Lower lobe of right lung (tissue), 2 donors: ENCODE measurements at regions not wholly inside any gene's neighbourhood (a gene's known extent, or its start where the extent isn't known, plus 50 kb on each side); places are given as distances from the start of the nearest gene placed in this dataset.
"Not testable (repeated sequence)": the region's sequence is repeated elsewhere in the genome, so short reads cannot be mapped to it uniquely, and the experiment has no call there.

ENCODE experiments used
- ATAC-seq, 2 donors: fragments of 200-7000 bp; cut with Tn5 transposase; one replicate each; pipeline ENCODE4 v1.9.1; 2020 to 2022; ENCODE audit warnings: mild to moderate bottlenecking in 2 of 2, moderate library complexity in 2 of 2
- DNase-seq: peaks from one replicate; pipeline ENCODE4 v3.0.0-alpha.2; 2020
- H3K27ac ChIP-seq: fragments of 200-600 bp; one replicate; pipeline ENCODE4 v1.8.0; 2022
- H3K27me3 ChIP-seq: fragments of 200-600 bp; one replicate; pipeline ENCODE4 v1.8.0; 2022; ENCODE audit warnings: low read depth
- H3K36me3 ChIP-seq: fragments of 200-600 bp; one replicate; pipeline ENCODE4 v1.8.0; 2022; ENCODE audit warnings: mild to moderate bottlenecking
- H3K4me1 ChIP-seq: fragments of 200-600 bp; one replicate; pipeline ENCODE4 v1.8.0; 2022
- H3K4me3 ChIP-seq: fragments of 200-600 bp; one replicate; pipeline ENCODE4 v1.8.0; 2022; ENCODE audit warnings: mild to moderate bottlenecking
- H3K9me3 ChIP-seq: fragments of 200-600 bp; one replicate; pipeline ENCODE4 v1.8.0; 2022
- CTCF ChIP-seq: fragments of 200-600 bp; IDR thresholded peaks from one replicate; pipeline ENCODE4 v1.8.0; 2022; ENCODE audit warnings: antibody characterized with exemption, mild to moderate bottlenecking
- intact Hi-C: fragments of 100-400 bp; cut with DNase I; formaldehyde crosslinking; loops from one replicate; pipeline ENCODE4 v1.11.0; 2022
- donor health status: DM: no; HTN: yes; CAD: no; lungs with severe emphysema.

GRCh38 chr11:13782390-13783075 is 114.1 kb downstream of the FAR1 start:
- ATAC-seq (no peak), DNase-seq (no peak)
- no peaks in the 10 kb centered on the region for H3K36me3 ChIP-seq
- H3K27ac ChIP-seq = no peak overlapping the region
- H3K4me3 ChIP-seq = no peak overlapping the region
- intact Hi-C loops = no loop called here
- H3K27me3 ChIP-seq = no peaks in the 10 kb centered on the region
- no peaks in the 10 kb centered on the region for H3K4me1 ChIP-seq
- H3K9me3 ChIP-seq = no peaks in the 10 kb centered on the region
- no peak for TF ChIP-seq CTCF

GRCh38 chr11:13784441-13784840 is 116.0 kb downstream of the FAR1 start:
- Histone ChIP-seq H3K9me3 (no peaks in the 10 kb centered on the region), H3K27ac (no peak overlapping the region), H3K27me3 (no peaks in the 10 kb centered on the region), H3K36me3 (no peaks in the 10 kb centered on the region), H3K4me3 (no peak overlapping the region), H3K4me1 (no peaks in the 10 kb centered on the region)
- DNase-seq (no peak), ATAC-seq (no peak)
- intact Hi-C loops = no loop called here
- no peak for TF ChIP-seq CTCF

GRCh38 chr11:13784855-13785254 is 116.4 kb downstream of the FAR1 start:
- no peak for TF ChIP-seq CTCF
- intact Hi-C loops = no loop called here
- ATAC-seq (no peak), DNase-seq (no peak)
- Histone ChIP-seq H3K9me3 (no peaks in the 10 kb centered on the region), H3K27me3 (no peaks in the 10 kb centered on the region), H3K4me1 (no peaks in the 10 kb centered on the region), H3K36me3 (no peaks in the 10 kb centered on the region), H3K27ac (no peak overlapping the region), H3K4me3 (no peak overlapping the region)

GRCh38 chr11:13786688-13787087 is 118.2 kb downstream of the FAR1 start:
- H3K9me3 ChIP-seq = no peaks in the 10 kb centered on the region
- no peak for DNase-seq
- H3K4me1 ChIP-seq = no peaks in the 10 kb centered on the region
- no peaks in the 10 kb centered on the region for H3K36me3 ChIP-seq
- intact Hi-C loops = no loop called here
- H3K27ac ChIP-seq = no peak overlapping the region
- ATAC-seq = peak in 1 of 2 donors; percentile 50
- no peak for TF ChIP-seq CTCF
- H3K4me3 ChIP-seq = no peak overlapping the region
- H3K27me3 ChIP-seq = no peaks in the 10 kb centered on the region

- H3K4me1 ChIP-seq, H3K36me3 ChIP-seq, H3K27me3 ChIP-seq, DNase-seq, H3K9me3 ChIP-seq, H3K27ac ChIP-seq, H3K4me3 ChIP-seq, intact Hi-C loops, ATAC-seq: not testable (repeated sequence)
Measured at GRCh38 chr11:13797616-13798015, 129.1 kb downstream of the FAR1 start.

- Histone ChIP-seq H3K27me3 (no peaks in the 10 kb centered on the region), H3K4me1 (no peaks in the 10 kb centered on the region), H3K36me3 (no peaks in the 10 kb centered on the region), H3K27ac (no peak overlapping the region), H3K4me3 (no peak overlapping the region), H3K9me3 (peaks cover 3% of the 10 kb centered on the region)
- DNase-seq = no peak
- ATAC-seq = no peak
- intact Hi-C loops = no loop called here
- TF ChIP-seq CTCF = no peak
Measured at GRCh38 chr11:13800901-13801300, 132.4 kb downstream of the FAR1 start.
